ENCODE measurements at regions not wholly inside any gene's neighbourhood (a gene's known extent, or its start where the extent isn't known, plus 50 kb on each side); places are given as distances from the start of the nearest gene placed in this dataset.

GRCh38 chr13:109918179-109918711 is 131.9 kb upstream of the IRS2 start:
- Histone ChIP-seq H3K4me1 (no peaks in the 10 kb centered on the region), H3K27me3 (no peaks in the 10 kb centered on the region), H3K36me3 (no peaks in the 10 kb centered on the region), H3K4me3 (no peak overlapping the region), H3K9me3 (no peaks in the 10 kb centered on the region), H3K27ac (no peak overlapping the region)
- no peak for DNase-seq
- no peak for TF ChIP-seq CTCF (IDR thresholded peaks at IDR 0.05)
- no peak for TF ChIP-seq POLR2A (IDR thresholded peaks at IDR 0.05)

GRCh38 chr13:109917422-109917821 is 131.0 kb upstream of the IRS2 start:
- no peak overlapping the region for H3K27ac ChIP-seq
- TF ChIP-seq POLR2A (IDR thresholded peaks at IDR 0.05): no peak
- no peak for TF ChIP-seq CTCF (IDR thresholded peaks at IDR 0.05)
- DNase-seq: no peak
- H3K36me3 ChIP-seq: no peaks in the 10 kb centered on the region
- H3K27me3 ChIP-seq: no peaks in the 10 kb centered on the region
- no peaks in the 10 kb centered on the region for H3K4me1 ChIP-seq
- no peak overlapping the region for H3K4me3 ChIP-seq
- H3K9me3 ChIP-seq: no peaks in the 10 kb centered on the region

- H3K9me3 ChIP-seq: no peaks in the 10 kb centered on the region
- no peaks in the 10 kb centered on the region for H3K36me3 ChIP-seq
- H3K4me1 ChIP-seq: no peaks in the 10 kb centered on the region
- TF ChIP-seq POLR2A (IDR thresholded peaks at IDR 0.05) (no peak), CTCF (IDR thresholded peaks at IDR 0.05) (no peak)
- no peak for DNase-seq
- no peak overlapping the region for H3K4me3 ChIP-seq
- no peaks in the 10 kb centered on the region for H3K27me3 ChIP-seq
- no peak overlapping the region for H3K27ac ChIP-seq
Observed at GRCh38 chr13:109913936-109914510, 127.6 kb upstream of the IRS2 start.

GRCh38 chr13:109913186-109913585 is 126.8 kb upstream of the IRS2 start:
- no peak overlapping the region for H3K27ac ChIP-seq
- DNase-seq: no peak
- no peaks in the 10 kb centered on the region for H3K36me3 ChIP-seq
- H3K4me1 ChIP-seq: no peaks in the 10 kb centered on the region
- TF ChIP-seq CTCF (IDR thresholded peaks at IDR 0.05): no peak
- no peak for TF ChIP-seq POLR2A (IDR thresholded peaks at IDR 0.05)
- H3K4me3 ChIP-seq: no peak overlapping the region
- H3K27me3 ChIP-seq: no peaks in the 10 kb centered on the region
- no peaks in the 10 kb centered on the region for H3K9me3 ChIP-seq

GRCh38 chr13:109910194-109910593 is 123.8 kb upstream of the IRS2 start:
- Histone ChIP-seq H3K4me1 (no peaks in the 10 kb centered on the region), H3K27me3 (no peaks in the 10 kb centered on the region), H3K36me3 (no peaks in the 10 kb centered on the region), H3K9me3 (no peaks in the 10 kb centered on the region), H3K27ac (no peak overlapping the region), H3K4me3 (no peak overlapping the region)
- TF ChIP-seq POLR2A (IDR thresholded peaks at IDR 0.05) (no peak), CTCF (IDR thresholded peaks at IDR 0.05) (no peak)
- DNase-seq: no peak

GRCh38 chr13:109906976-109907375 is 120.6 kb upstream of the IRS2 start:
- H3K9me3 ChIP-seq: no peaks in the 10 kb centered on the region
- H3K27ac ChIP-seq: no peak overlapping the region
- no peaks in the 10 kb centered on the region for H3K4me1 ChIP-seq
- H3K36me3 ChIP-seq: no peaks in the 10 kb centered on the region
- no peak for TF ChIP-seq POLR2A (IDR thresholded peaks at IDR 0.05)
- no peak for TF ChIP-seq CTCF (IDR thresholded peaks at IDR 0.05)
- H3K4me3 ChIP-seq: no peak overlapping the region
- H3K27me3 ChIP-seq: no peaks in the 10 kb centered on the region
- no peak for DNase-seq
